A673 (cell line): ENCODE measurements at regions not wholly inside any gene's neighbourhood (a gene's known extent, or its start where the extent isn't known, plus 50 kb on each side); places are given as distances from the start of the nearest gene placed in this dataset.

ENCODE experiments used
- CTCF ChIP-seq: fragments of 300-800, 200-600 bp; sonication (generic); conservative IDR thresholded peaks from 2 replicates; pipeline ENCODE4 v1.5.1; 2017; ENCODE audit warnings: low read depth, mild to moderate bottlenecking, antibody characterized with exemption, low read length, moderate library complexity, mixed read lengths
- EZH2 ChIP-seq: fragments of 200-600 bp; sonication (generic); IDR thresholded peaks from 2 replicates; pipeline ENCODE4 v1.6.1; 2017; ENCODE audit warnings: borderline replicate concordance, low read depth, mild to moderate bottlenecking, mixed read lengths, antibody characterized with exemption, low read length; ENCODE audit not compliant: poor library complexity, severe bottlenecking

DNA sequence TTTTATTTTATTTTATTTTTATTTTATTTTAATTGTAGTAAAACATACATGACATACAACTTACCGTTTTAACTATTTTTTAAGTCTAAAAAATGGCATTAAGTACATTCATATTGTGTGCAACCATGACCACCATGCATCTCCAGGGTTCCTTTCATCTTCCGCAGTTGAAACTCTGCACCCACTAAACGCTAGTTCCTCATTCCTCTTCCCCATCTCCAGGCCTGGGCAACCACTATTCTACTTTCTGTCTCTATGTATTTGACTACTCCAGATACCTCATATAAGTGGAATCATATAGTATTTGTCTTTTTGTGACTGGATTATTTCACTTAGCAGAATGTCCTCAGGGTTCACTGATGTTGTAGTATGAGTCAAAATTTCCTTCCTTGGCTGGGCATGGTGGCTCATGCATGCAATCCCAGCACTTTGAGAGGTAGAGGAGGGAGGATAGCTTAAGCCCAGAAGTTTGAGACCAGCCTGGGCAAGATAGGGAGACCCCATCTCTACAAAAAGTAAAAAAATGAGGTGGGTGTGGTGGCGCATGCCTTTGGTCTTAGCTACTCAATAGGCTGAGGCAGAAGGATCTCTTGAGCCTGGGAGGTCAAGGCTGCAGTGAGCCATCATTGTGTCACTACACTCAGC, 55.7 kb upstream of the ZNF507 start:
- TF ChIP-seq CTCF (no peak), EZH2 (no peak)
